Endothelial cell (in vitro differentiated cells): ENCODE measurements at regions not wholly inside any gene's neighbourhood (a gene's known extent, or its start where the extent isn't known, plus 50 kb on each side); places are given as distances from the start of the nearest gene placed in this dataset.
A peak's percentile ranks its signal among the peaks of the same experiment; 100 is the strongest.
"Not testable (repeated sequence)": the region's sequence is repeated elsewhere in the genome, so short reads cannot be mapped to it uniquely, and the experiment has no call there.

Experiments
- DNase-seq: peaks from one replicate; pipeline ENCODE4 v3.0.0; 2021; ENCODE audit warnings: low spot score
- H3K27ac Mint-ChIP-seq: one replicate; pipeline ENCODE4 v1.8.0; 2021; ENCODE audit warnings: mixed read lengths, inconsistent platforms; ENCODE audit not compliant: unreplicated experiment
- H3K27me3 Mint-ChIP-seq: one replicate; pipeline ENCODE4 v1.8.0; 2021; ENCODE audit warnings: mild to moderate bottlenecking, moderate library complexity, mixed read lengths, inconsistent platforms; ENCODE audit not compliant: unreplicated experiment
- H3K36me3 Mint-ChIP-seq: one replicate; pipeline ENCODE4 v1.8.0; 2021; ENCODE audit warnings: mild to moderate bottlenecking, low read depth, mixed read lengths, inconsistent platforms; ENCODE audit not compliant: unreplicated experiment
- H3K4me1 Mint-ChIP-seq: one replicate; pipeline ENCODE4 v1.8.0; 2021; ENCODE audit warnings: mild to moderate bottlenecking, mixed read lengths, inconsistent platforms; ENCODE audit not compliant: unreplicated experiment
- H3K4me3 Mint-ChIP-seq: one replicate; pipeline ENCODE4 v1.8.0; 2021; ENCODE audit warnings: mild to moderate bottlenecking, mixed read lengths, inconsistent platforms; ENCODE audit not compliant: unreplicated experiment
- H3K9me3 Mint-ChIP-seq: one replicate; pipeline ENCODE4 v1.8.0; 2021; ENCODE audit warnings: mixed read lengths, inconsistent platforms; ENCODE audit not compliant: unreplicated experiment
- TF ChIP-seq, protein P1 (sequence below): fragments of 200-600 bp; sonication (generic); IDR thresholded peaks from one replicate; pipeline ENCODE4 v1.5.0; 2021; ENCODE audit warnings: antibody characterized with exemption; ENCODE audit not compliant: unreplicated experiment

GRCh38 chr5:116773926-116774325, 199.3 kb upstream of the SEMA6A start:
- Mint-ChIP-seq H3K27me3 (peaks cover 3% of the 10 kb centered on the region), H3K36me3 (no peaks in the 10 kb centered on the region), H3K27ac (peak overlapping the region; percentile 42), H3K4me3 (no peak overlapping the region), H3K4me1 (peaks cover 57% of the 10 kb centered on the region), H3K9me3 (no peaks in the 10 kb centered on the region)
- TF ChIP-seq, protein P1, sequence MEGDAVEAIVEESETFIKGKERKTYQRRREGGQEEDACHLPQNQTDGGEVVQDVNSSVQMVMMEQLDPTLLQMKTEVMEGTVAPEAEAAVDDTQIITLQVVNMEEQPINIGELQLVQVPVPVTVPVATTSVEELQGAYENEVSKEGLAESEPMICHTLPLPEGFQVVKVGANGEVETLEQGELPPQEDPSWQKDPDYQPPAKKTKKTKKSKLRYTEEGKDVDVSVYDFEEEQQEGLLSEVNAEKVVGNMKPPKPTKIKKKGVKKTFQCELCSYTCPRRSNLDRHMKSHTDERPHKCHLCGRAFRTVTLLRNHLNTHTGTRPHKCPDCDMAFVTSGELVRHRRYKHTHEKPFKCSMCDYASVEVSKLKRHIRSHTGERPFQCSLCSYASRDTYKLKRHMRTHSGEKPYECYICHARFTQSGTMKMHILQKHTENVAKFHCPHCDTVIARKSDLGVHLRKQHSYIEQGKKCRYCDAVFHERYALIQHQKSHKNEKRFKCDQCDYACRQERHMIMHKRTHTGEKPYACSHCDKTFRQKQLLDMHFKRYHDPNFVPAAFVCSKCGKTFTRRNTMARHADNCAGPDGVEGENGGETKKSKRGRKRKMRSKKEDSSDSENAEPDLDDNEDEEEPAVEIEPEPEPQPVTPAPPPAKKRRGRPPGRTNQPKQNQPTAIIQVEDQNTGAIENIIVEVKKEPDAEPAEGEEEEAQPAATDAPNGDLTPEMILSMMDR, result no peak
- no peak for DNase-seq

DNA sequence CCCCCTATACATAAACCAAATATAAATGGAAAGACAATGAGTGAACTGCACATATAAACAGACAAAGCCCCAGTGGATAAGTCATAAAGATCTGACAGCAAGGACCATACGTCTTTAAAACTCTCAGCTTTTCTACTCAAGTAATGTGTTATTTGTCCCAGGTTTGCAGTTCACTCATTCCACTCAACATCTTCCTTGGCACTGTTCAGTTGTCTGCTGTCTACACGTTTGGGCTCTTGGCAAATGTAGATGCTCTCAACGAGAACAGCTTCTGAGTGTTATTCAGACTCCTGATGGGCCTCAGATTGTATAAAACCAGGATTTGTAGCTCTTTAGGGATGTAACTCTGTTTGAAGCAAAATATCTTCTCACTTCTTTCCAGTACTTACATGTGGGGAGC, 198.2 kb upstream of the SEMA6A start:
- Mint-ChIP-seq H3K36me3 (no peaks in the 10 kb centered on the region), H3K4me3 (no peak overlapping the region), H3K4me1 (peaks cover 46% of the 10 kb centered on the region), H3K27me3 (peaks cover 3% of the 10 kb centered on the region), H3K9me3 (no peaks in the 10 kb centered on the region), H3K27ac (no peak overlapping the region)
- DNase-seq, result no peak
- TF ChIP-seq, protein P1, result no peak

DNA sequence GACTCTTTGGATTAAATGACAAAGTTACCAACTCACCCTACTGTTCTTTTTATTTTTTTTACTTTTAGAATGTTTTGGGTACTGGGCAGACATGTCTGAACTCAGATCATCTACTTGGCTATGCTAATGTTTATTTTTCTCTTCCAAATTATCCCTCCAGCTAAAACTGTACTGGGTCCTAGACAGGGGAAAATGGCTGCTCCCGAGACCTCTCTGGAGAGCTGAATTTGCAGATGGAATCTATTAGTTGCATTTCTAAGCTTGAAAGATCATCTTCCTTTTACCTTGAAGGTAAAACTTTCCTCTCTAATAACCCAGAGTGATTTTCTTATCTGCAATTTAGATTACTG, 197.5 kb upstream of the SEMA6A start:
- H3K27ac Mint-ChIP-seq, result no peak overlapping the region
- DNase-seq, result no peak
- H3K27me3 Mint-ChIP-seq, result peaks cover 3% of the 10 kb centered on the region
- TF ChIP-seq, protein P1, result no peak
- H3K9me3 Mint-ChIP-seq, result no peaks in the 10 kb centered on the region
- no peak overlapping the region for H3K4me3 Mint-ChIP-seq
- no peaks in the 10 kb centered on the region for H3K36me3 Mint-ChIP-seq
- peaks cover 44% of the 10 kb centered on the region for H3K4me1 Mint-ChIP-seq

DNA sequence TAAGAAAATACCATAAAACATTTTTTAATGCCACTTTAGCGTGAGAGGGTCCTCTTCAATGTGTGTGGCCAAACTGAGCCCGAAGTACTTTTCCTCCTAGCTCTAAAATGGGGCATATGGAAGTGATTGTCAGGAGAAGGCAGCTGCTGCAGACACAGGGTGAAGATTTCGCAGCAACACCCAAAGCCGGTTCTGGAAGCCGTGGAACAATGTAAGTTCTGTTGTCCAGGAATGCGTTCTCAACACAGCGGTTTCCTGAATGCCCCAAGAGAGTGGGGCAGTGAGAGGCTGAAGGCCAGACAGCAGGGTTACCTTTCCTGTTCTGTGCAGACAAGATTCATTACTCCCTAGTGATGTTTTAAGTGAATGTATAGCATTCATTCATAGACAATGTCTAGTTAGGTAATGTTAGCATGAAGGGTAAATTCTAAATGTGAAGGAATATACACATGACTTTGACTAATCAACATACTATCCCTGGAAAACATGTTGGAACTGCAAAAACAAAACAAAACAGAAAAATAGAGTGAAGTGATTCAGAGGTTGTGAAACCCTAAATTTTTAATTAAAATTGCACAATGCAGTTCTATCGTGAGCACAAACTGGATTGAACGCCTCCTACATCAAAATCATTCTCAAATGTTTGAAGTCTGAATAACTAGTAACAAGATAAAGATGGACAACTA, 197.0 kb upstream of the SEMA6A start:
- peaks cover 3% of the 10 kb centered on the region for H3K27me3 Mint-ChIP-seq
- no peak overlapping the region for H3K4me3 Mint-ChIP-seq
- DNase-seq, result peak; percentile 8
- TF ChIP-seq, protein P1, result no peak
- no peaks in the 10 kb centered on the region for H3K9me3 Mint-ChIP-seq
- H3K36me3 Mint-ChIP-seq, result no peaks in the 10 kb centered on the region
- no peak overlapping the region for H3K27ac Mint-ChIP-seq
- peaks cover 41% of the 10 kb centered on the region for H3K4me1 Mint-ChIP-seq

GRCh38 chr5:116769953-116770352, 195.3 kb upstream of the SEMA6A start:
- peaks cover 40% of the 10 kb centered on the region for H3K4me1 Mint-ChIP-seq
- DNase-seq, H3K27me3 Mint-ChIP-seq, H3K4me3 Mint-ChIP-seq, H3K27ac Mint-ChIP-seq, H3K36me3 Mint-ChIP-seq, H3K9me3 Mint-ChIP-seq: not testable (repeated sequence)
